Stimulated activated CD8-positive, alpha-beta memory T cell treated with anti-CD3 and anti-CD28 coated beads, Interleukin-4, amount 100 ng/mL, for 24 hours (primary cell): ENCODE measurements at regions not wholly inside any gene's neighbourhood (a gene's known extent, or its start where the extent isn't known, plus 50 kb on each side); places are given as distances from the start of the nearest gene placed in this dataset.
"Not testable (repeated sequence)": the region's sequence is repeated elsewhere in the genome, so short reads cannot be mapped to it uniquely, and the experiment has no call there.

Experiments used
- DNase-seq: peaks from one replicate; pipeline ENCODE4 v3.0.0-alpha.2; 2020; ENCODE audit warnings: low read depth

GRCh38 chrX:53883196-53883595, 161.1 kb downstream of the PHF8 start:
- no peak for DNase-seq

DNA sequence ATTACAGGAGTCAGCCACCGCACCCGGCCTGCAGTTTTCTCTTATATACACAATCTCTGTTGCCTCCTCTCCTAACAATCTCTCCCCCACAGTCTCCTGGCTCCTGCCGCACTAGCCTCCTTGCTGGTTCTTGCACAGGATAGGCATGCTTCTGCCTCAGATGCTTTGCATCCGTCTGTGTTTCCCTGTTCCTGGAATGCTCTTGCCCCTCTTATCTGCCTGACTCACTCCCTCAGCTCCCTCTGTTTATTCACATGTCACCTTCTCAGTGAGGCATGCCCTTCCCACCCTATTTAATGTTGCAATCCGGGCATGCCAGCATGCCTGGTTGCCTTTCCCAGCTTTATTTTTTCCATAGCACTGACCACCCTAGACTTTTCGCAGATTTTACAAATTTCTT, 161.9 kb downstream of the PHF8 start:
- no peak for DNase-seq

GRCh38 chrX:53880786-53881185, 163.5 kb downstream of the PHF8 start:
- not testable (repeated sequence) for DNase-seq

GRCh38 chrX:53859890-53860289, 173.4 kb upstream of the HUWE1 start:
- no peak for DNase-seq

GRCh38 chrX:53831662-53832635, 145.4 kb upstream of the HUWE1 start:
- DNase-seq = peak; percentile 15

GRCh38 chrX:53824686-53825085, 138.2 kb upstream of the HUWE1 start:
- DNase-seq = no peak

- not testable (repeated sequence) for DNase-seq
Observed at GRCh38 chrX:53818115-53818514, 131.6 kb upstream of the HUWE1 start.

- no peak for DNase-seq
Observed at GRCh38 chrX:53817548-53817947, 131.0 kb upstream of the HUWE1 start.

GRCh38 chrX:53813670-53814440, 127.3 kb upstream of the HUWE1 start:
- no peak for DNase-seq

DNA sequence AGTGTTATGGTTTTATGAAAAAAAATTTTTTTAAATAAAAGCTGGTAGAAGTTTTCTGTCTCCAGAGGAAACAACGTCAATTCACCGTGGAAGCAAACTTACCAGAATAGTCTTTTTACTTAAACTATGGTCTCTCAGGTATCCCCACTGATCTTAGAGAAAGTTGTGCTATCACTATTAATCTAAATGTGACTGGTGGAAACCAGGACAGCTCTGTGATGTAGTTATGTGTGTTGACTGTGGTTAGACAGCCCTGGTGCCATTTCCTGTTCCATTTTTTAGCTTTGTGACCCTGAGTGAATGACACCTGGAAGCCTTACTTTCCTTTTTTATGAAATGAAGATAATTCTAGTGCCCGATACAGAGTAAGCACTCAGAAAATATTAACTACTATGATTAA, 111.8 kb upstream of the HUWE1 start:
- DNase-seq = no peak

- no peak for DNase-seq
Observed at GRCh38 chrX:53795576-53795975, 109.1 kb upstream of the HUWE1 start.

DNA sequence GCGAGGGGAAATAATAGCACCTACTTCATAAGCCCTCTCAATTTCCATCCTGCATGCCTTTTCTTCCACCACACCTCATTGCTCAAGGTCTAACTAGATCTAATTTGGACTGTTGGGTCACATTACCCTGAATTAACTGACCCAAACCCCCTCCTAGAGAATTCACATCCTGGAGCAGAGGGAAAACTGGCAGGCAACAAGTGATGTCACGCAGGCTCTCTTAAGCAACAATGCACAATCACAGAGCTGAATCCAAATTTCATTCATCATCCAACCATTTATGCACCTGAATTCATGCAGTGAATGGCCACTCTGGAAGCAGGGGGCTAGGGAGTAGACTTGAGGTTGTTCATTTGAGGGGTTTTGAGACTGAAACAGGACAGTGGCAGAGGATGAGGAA, 107.7 kb upstream of the HUWE1 start:
- DNase-seq = no peak

DNA sequence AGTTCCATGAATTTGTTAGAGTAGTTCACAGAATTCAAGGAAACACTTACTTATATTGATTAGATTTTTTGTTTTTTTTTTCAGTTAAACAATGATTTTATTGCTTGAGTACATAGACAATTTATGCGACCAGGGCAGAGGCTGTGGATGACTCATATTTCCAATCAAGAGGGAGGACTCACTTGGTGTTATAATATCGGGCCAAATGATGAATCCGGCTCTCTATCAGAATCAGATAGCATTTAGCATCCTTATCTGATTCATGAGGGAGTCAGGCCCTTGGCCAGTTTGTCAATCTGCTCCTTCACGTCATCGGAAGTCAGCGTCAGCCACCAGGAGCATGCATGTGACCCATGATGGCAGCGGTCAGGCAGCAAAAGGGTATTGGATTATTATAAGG, 82.3 kb upstream of the HUWE1 start:
- DNase-seq = no peak

- no peak for DNase-seq
Observed at GRCh38 chrX:53768451-53768850, 81.9 kb upstream of the HUWE1 start.

GRCh38 chrX:53767544-53767943, 81.0 kb upstream of the HUWE1 start:
- DNase-seq = no peak

GRCh38 chrX:53757181-53757580, 70.7 kb upstream of the HUWE1 start:
- DNase-seq = not testable (repeated sequence)

DNA sequence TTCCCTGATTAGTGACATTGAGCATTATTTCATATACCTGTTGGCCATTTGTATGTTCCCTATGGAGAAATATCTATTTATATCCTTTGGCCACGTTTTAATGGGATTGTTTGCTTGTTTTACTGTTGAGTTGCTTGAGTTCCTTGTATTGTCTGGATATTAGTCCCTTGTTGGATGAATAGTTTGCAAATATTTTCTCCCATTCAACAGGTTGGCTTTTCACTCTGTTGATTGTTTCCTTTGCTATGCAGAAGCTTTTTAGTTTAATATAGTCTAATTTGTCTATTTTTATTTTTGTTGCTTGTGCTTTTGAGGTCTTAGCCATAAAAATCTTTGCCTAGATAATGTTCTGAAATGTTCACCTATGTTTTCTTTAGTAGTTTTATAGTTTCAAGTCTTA, 60.2 kb upstream of the HUWE1 start:
- no peak for DNase-seq

GRCh38 chrX:53743244-53743643, 56.7 kb upstream of the HUWE1 start:
- DNase-seq = no peak

DNA sequence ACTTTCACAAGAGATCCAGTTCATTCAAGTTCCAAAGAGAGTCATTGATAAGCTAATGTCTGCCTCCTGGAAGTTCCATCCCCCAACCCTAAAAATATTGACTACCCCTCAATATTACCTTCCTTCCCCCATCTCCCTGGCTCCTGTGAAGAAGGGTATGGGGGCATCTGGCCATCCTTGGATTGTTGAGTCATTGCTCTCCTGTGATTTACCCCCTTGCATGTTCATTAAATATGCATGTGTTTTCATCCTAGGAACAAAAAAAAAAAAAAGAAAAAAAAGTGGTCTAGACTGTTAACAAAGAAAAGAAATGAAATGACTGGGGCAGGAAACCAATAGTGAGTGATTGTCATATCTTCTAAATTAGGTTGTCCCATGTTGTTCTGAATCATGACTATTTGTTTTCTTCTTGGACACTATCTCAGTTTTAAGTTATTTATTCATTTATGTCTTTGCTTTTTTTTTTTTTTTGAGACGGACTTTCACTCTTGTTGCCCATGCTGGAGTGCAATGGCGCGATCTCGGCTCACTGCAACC, 51.9 kb upstream of the HUWE1 start:
- no peak for DNase-seq
